Stimulated activated CD4-positive, alpha-beta T cell treated with anti-CD3 and anti-CD28 coated beads, Interleukin-1b, Interleukin-23, amount 100 ng/mL, for 24 hours (primary cell): ENCODE measurements at regions not wholly inside any gene's neighbourhood (a gene's known extent, or its start where the extent isn't known, plus 50 kb on each side); places are given as distances from the start of the nearest gene placed in this dataset.
A peak's percentile ranks its signal among the peaks of the same experiment; 100 is the strongest.

Source experiments
- DNase-seq, 4 experiments: peaks; one replicate each; pipeline ENCODE4 v3.0.0-alpha.2; 2020; ENCODE audit warnings: low read depth in 4 of 4, low spot score in 1 of 4

DNA sequence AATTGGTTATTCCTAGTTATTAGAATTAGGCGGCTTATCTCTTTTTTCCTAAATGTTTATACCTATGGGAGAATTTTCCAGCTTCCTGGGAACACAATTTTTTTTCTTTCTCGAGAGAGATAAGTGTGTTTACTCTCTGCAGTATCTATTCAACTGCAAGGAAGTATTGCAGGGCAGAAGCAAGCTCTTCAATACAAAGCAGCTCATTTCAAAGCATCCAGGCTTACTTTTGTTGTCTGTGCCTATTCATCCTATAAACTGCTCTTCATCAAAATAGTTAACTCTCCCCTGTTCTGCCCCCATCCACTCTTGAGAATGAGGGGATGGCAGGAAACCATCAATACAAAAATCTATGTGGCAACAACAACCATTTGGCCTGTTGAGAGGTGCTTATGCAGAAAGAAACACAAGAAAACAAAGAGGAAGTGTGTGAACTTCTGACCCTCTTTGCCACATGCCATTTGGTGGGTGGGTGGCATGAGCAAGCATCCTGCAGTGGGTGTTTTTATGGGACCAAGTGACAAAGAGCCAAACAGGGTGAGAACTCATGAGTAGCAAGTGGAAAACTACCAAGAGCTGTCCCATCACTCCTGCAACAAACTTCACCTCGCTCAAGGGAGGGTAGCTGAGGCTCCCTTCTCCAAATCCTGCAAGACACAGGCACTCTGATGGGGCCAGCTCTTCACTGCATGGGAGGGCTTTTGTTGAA lies 50.6 kb upstream of the MRPS6 start:
- DNase-seq, result peak in 2 of 4 experiments; percentile 21 to 35

DNA sequence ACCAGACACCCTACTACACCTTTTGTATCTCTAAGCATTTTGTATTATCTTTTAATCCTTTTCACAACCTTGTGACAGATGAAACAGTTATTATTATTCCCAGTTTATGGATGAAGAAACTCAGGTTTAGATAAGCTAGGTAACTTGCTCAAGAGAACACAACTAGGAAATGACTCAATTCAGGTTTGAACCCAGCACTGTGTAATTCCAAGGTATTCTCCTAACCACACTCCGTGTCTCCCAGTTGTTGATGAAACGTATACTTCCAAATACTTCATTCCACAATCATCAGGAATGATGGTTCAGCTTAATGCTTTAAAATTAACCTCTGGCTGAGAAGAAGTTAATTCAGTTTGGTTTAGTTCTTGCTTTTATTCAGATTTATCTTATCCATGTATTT lies 51.7 kb upstream of the MRPS6 start:
- no peak for DNase-seq

- DNase-seq, result no peak
These were observed 52.3 kb upstream of the MRPS6 start for GRCh38 chr21:34020983-34021553.

DNA sequence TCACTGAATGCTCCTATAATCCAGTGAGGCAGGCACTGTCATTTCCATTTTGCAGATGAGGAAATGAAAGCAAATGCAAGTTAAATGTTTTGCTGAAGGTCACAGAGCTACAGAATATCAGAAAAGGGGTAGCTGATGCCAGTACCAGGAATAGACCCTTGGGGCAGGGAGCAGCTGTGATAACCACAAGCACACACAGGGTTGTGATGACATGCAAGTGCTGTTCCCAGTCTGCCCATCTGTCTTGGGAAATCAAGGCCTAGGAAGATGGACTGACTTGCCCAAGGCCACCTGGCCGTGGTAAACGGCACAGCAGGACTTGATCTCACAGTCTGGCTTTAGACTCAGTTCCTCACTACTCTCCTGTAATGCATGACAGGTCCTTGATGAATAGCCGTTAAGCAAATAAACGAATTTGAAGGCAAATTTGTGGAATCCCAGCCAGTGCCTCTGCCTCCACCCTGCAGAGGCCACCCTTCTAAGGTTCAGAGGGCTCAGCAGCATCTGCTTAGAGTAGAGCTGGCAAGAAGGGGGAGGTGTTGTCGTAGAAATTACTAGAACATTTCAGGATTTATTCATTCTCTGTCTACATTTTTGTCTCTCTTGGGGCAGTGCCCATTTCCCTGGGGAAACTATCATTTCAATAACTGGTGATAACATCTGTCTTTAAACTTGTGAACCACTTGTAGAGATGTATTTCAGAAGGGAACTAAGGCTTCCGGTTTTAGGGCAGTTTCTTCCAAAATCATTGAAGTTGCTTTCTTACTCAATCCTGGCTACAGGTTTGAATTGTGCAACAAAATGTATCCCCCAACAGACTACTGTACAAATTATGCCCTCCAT lies 53.2 kb upstream of the MRPS6 start:
- DNase-seq, result no peak

- no peak for DNase-seq
These were observed 54.0 kb upstream of the MRPS6 start for GRCh38 chr21:34019402-34019801.

- no peak for DNase-seq
These were observed 54.5 kb upstream of the MRPS6 start for GRCh38 chr21:34018910-34019309.

GRCh38 chr21:34018185-34018584 lies 55.2 kb upstream of the MRPS6 start:
- DNase-seq, result no peak

DNA sequence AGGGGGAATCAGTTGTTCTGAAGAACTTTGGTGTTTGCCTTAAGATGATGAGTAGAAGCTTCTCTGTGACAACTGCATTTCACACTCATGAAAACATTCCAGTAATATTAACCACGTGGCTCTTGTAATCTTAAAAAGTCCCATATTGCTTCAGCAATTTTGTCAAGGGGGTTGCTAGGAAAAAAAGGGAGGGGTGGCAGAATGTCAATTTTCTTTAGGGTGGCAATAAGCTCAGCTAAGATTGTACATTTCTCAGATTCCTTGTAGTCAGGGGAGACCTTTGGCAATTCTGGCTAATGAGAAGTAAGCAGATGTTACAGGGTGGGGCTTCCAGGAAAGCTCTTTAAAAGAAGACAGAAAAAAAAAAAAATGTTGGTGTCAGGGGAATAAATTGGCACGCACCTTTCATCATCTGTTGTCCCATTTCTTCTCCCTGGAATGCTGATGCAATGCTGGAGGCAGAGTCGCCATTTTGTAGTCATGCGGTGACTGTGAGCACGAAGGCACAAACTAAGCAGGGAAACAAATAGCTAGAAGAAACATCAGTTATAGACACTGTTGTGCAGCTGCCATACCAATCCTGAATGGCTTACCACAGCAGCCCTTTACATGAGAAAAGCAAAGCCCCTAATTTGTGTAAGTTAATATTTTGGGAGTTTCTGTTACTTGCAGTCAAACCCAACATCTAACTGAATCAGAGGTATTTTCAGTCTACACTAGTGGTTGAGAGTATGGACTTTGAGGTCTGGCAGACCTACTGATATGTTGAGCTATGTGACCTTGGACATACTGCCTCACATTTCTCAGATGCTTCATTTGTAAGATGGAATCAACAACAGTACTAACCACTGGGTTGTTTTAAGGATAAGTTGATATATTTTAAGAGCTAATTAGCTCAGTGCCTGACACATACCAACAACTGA lies 56.1 kb upstream of the MRPS6 start:
- no peak for DNase-seq

GRCh38 chr21:34012640-34013039 lies 60.7 kb upstream of the MRPS6 start:
- DNase-seq, result no peak

DNA sequence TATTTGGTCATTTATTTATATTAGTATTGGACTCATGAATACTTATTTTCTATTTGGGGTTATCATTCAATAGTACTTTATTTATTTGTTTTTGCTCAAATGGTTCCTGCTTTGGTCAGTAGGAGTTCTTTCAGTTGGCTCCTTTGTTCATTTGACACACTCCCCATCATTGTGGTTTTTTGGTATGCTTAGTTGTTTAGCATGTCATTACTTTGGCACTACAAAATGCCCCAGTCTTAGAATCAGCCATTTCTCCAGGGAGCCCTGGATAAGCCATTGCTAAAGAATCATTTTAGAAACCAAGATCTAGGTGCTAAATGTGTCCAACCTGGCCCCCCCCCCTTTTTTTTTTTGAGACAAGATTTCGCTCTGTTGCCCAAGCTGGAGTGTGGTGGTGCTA lies 61.7 kb upstream of the MRPS6 start:
- DNase-seq, result no peak

- no peak for DNase-seq
These were observed 64.2 kb upstream of the MRPS6 start for GRCh38 chr21:34009193-34009592.

DNA sequence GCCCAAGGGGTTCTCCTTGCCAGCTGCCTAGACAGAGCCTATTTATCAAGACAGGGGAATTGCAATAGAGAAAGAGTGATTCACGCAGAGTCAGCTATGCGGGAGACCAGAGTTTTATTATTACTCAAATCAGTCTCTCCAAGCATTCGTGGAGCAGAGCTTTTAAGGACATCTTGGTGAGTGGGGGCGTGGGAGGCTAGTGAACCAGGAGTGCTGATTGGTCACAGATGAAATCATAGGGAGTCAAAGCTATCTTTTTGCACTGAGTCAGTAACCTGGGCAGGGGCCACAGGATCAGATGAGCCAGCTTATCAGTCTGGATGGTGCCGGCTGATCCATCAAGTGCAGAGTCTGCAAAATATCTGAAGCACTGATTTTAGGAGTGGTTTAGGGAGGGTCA lies 64.8 kb upstream of the MRPS6 start:
- DNase-seq, result peak; percentile 20 to 48 (median 26)

- DNase-seq, result no peak
These were observed 66.7 kb upstream of the MRPS6 start for GRCh38 chr21:34006611-34007168.

- DNase-seq, result no peak
These were observed 68.4 kb upstream of the MRPS6 start for GRCh38 chr21:34004974-34005373.

- no peak for DNase-seq
These were observed 69.1 kb upstream of the MRPS6 start for GRCh38 chr21:34004013-34004938.

GRCh38 chr21:34003428-34003827 lies 70.0 kb upstream of the MRPS6 start:
- no peak for DNase-seq

DNA sequence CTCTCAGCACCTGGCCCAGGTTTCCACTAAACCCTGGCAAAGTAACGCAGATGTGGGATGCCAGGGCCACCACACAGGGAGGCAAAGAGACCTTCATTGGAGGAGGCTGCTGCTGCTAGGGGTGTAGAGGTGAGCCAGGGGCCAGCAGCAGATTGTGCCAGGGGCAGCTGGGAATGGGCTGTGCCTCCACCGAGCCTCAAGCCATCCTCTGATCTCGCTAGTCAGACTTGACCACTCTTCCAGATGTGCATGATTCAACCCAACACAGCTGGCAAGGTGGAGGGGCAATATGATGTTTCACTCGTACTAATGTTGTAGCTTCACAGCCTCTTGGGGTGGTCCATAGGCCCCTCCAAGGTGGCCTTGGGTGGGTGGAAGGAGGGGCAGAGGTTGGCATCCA lies 73.0 kb upstream of the MRPS6 start:
- no peak for DNase-seq

GRCh38 chr21:33998809-33999208 lies 74.6 kb upstream of the MRPS6 start:
- no peak for DNase-seq

- DNase-seq, result no peak
These were observed 75.0 kb upstream of the MRPS6 start for GRCh38 chr21:33998402-33998801.

DNA sequence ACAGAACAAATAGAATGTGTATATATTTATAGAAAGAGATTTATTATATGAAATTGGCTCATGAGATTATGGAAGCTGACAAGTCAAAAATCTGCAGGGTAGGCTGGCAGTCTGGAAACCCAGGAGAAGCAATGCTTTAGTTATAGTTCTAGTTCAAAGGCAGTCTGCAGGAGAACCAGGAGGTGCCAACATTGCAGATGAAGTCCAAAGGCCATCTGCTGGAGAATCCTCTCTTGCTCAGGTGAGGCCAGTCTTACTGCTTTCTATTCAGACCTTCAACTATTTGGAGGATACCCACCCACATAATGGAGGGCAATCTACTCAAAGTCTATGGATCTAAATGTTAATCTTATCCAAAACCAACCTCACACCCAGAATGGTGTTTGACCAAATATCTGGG lies 75.9 kb upstream of the MRPS6 start:
- no peak for DNase-seq
